GM20000 (cell line): ENCODE measurements at regions not wholly inside any gene's neighbourhood (a gene's known extent, or its start where the extent isn't known, plus 50 kb on each side); places are given as distances from the start of the nearest gene placed in this dataset.

Experiments used
- DNase-seq: peaks from one replicate; pipeline ENCODE4 v3.0.0; 2012; ENCODE audit warnings: low spot score
- CTCF ChIP-seq: IDR thresholded peaks from 2 replicates; pipeline ENCODE4 v1.5.1; 2012; ENCODE audit warnings: mild to moderate bottlenecking, control low read depth; ENCODE audit errors: extremely low read depth, missing control alignments

- TF ChIP-seq CTCF, result no peak
- DNase-seq, result no peak
Observed at GRCh38 chr3:6444888-6445658, 415.8 kb upstream of the GRM7 start.

- TF ChIP-seq CTCF, result no peak
- DNase-seq, result no peak
Observed at GRCh38 chr3:6447166-6447801, 413.6 kb upstream of the GRM7 start.

GRCh38 chr3:6448011-6448410 lies 412.9 kb upstream of the GRM7 start:
- no peak for TF ChIP-seq CTCF
- no peak for DNase-seq

- TF ChIP-seq CTCF, result no peak
- DNase-seq, result no peak
Observed at GRCh38 chr3:6449099-6449498, 411.8 kb upstream of the GRM7 start.

- TF ChIP-seq CTCF, result no peak
- no peak for DNase-seq
Observed at GRCh38 chr3:6452974-6453373, 407.9 kb upstream of the GRM7 start.

GRCh38 chr3:6455031-6455430 lies 405.9 kb upstream of the GRM7 start:
- DNase-seq, result no peak
- TF ChIP-seq CTCF, result no peak

- TF ChIP-seq CTCF, result no peak
- DNase-seq, result no peak
Observed at GRCh38 chr3:6467186-6467585, 393.7 kb upstream of the GRM7 start.
